ENCODE measurements at regions not wholly inside any gene's neighbourhood (a gene's known extent, or its start where the extent isn't known, plus 50 kb on each side); places are given as distances from the start of the nearest gene placed in this dataset.
"Not testable (repeated sequence)": the region's sequence is repeated elsewhere in the genome, so short reads cannot be mapped to it uniquely, and the experiment has no call there.

DNA sequence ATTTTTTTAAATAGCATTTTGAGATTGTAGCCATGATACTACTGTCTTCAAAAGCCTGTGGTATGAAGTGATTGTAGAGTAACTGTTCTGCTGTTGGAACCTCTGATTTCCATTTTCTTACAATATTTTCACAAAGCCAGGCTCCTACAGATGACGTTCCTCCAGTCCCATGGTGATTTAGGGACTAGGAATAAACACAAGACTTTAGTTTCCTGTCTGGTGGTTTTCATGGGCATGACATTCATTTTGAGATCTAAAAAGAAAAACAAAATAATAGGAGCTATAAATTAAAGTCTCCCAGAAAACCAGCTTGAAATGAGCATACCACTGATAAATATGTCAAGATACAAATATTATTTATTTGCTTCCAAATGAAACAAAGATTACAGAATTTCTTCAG, 1223.5 kb upstream of the CELF4 start:
- no peak for DNase-seq (ENCODE audit: low spot score)

DNA sequence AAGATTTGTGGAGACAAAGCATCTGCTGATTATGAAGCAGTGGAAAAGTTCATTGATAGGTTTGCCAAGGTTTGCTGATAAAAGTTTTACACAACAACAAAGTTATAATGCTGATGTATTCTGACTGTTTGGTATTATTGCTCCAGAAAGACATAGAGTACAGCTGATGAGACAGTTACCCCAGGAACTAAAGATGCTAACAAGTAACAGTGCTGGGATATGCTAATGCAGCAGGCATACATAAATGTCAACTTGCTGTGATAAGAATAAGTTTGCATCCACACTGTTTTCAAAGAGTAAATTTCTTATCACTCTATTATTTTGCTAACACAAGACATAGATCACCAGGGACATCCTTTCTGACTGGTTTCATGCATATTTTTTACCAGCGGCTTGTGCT, 1221.3 kb upstream of the CELF4 start:
- no peak for DNase-seq (ENCODE audit: low spot score)

DNA sequence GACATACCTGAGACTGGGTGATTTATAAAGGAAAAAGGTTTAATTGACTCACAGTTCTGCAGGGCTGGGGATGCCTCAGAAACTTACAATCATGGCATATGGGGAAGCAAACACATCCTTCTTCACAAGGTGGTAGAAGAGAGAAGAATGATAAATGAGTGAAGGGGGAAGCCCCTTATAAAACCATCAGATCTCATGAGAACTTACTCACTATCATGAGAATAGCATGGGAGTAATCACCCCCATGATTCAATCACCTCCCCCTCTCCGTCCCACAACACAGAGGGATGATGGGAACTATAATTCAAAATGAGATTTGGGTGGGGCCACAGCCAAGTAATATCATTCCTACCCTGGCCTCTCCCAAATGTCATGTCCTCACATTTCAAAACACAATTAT, 1206.0 kb upstream of the CELF4 start:
- not testable (repeated sequence) for DNase-seq (ENCODE audit: low spot score)

DNA sequence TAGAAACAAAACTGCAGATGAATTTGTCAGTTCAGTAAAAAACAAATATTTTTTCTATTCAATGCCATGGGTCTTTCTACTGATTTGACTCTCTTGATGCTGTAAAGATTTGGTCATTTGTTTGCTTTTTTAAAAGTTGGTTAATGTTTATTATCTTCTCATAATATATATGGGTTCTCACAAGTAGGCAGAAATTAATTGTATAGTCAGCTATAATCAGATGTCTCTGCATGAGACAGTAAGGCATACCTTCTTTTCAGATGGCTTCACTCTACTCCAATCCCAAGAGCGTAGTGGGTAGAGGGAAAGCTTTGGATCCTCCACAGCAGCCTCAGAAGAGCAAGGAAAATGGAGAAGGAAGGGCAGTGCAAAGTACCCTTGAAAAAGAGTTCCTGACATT, 1202.9 kb upstream of the CELF4 start:
- no peak for DNase-seq (ENCODE audit: low spot score)

DNA sequence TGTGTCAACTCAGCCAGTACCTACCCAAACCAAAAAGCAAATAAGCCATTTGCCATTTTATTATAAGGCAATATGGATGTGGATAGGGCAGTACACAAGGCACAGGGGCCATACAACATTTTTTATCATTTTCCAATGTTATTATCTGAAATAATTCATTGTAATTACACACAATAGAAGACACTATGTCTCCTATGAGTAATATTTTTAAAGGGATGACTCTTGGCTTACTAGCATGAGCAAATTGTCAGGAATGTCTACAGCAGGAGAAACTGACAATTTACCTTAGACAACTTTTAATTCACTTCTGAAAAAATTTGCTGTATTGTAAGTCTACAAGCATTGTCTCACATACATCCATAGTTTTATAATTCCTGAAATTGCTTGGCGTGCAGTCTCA, 1193.9 kb upstream of the CELF4 start:
- DNase-seq (ENCODE audit: low spot score): no peak

DNA sequence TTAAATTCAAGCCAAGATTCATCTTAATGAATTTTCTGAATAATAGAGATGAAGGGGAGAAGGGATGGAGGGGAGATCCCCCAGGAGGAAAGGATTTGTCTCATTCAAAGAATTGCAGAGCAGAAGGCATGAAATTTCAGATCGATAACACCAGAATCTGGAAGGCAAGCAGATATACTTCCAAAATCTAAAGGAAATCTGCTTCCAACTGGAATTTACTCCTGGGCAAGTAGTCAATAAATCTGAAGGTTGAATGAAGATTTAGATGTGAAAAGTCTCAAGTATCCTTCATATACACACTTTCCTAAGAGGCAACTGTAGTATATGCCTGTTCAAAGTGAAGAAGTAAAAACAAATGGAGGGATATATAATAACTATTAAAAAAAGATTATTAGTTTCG, 1190.8 kb upstream of the CELF4 start:
- no peak for DNase-seq (ENCODE audit: low spot score)

DNA sequence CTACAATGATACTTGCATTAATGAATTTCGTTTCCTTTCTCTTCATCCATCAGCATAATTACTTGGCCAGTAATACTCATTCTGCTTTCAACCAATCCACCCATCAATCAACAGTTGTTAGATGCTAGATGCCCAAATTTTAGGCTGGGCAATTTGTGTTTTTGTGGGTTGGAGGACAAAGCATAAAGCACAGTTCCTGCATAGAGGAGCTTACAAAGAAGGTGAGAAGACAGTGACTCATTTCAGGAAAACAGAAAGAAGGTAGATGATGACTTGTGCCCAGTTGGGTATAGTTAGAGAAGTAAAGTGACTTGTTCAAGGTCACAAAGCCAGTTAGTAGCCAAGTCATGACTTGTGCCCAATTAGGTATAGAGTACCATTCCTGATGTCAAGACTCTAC, 1186.8 kb upstream of the CELF4 start:
- no peak for DNase-seq (ENCODE audit: low spot score)

DNA sequence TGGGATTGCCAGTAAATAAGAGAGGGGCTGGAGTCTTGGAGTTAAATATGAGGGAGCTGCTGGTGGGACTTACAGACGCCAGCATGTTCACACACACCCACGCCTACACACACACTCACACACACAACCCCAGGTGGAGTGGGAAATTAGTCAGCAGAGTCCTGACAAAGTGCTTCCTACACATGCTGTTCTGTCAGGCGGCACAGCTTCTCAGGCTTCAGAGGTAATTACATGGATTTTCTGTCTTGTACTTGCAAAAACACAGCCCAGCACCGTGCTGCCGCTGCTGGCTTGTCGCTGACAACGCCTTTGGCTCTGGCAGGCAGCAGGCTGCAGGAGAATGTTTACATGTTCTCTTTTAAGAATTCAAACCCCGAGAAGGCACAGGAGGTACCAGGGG, 1186.3 kb upstream of the CELF4 start:
- DNase-seq (ENCODE audit: low spot score): no peak

DNA sequence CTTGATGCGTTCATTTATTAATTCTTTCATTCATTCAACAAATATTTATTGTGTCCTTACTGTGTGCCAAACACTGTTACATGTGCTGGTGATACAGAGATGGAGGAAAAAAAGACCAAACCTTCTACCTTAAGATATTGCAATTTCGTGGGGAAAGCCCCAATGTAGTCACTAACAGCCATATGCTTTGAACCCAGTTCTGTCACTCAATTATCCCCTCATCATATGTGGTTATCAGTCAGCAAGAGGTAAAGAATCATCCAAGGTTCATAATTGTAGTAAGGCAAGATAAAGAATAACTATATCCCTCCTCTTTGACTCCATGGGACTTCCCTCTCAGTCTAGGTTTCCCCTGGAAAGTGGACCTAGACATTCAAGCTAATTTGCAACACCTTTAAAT, 1185.6 kb upstream of the CELF4 start:
- DNase-seq (ENCODE audit: low spot score): no peak

DNA sequence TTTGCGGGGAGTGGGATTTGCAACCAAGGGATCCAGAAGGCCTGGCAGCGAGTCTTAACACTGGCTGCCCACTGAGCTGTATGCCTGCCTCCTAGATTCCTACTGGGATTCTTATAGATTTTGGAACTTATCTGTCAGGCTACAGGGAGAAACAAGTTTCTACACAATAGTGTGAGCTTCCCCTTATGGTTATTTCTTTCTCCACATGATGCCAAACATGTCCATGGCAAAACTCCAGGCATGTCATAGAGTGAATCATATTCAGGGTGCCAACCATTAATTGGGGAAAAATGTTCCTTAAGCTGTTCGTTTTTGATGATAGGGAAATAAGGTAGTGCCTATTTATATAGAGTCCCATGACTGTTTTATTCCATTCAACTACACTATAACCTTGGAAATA, 1185.2 kb upstream of the CELF4 start:
- no peak for DNase-seq (ENCODE audit: low spot score)

DNA sequence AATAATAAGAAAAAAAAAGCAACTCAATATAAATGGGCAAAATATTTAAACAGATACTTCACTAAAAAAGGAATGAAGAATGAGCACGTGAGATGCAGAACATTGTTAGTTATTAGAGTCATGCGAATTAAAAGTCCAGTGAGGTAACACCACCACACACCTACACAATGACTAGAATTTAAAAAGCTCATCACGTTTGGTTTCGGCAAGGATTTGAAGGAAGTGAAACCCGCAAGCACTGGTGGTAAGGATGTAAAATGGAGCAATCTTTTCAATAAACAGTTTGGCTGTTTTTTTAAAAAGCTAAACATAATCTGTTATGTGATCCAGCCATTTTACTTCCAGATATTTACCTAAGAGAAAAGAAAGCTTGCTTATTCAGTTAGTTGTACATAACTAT, 1181.6 kb upstream of the CELF4 start:
- no peak for DNase-seq (ENCODE audit: low spot score)

DNA sequence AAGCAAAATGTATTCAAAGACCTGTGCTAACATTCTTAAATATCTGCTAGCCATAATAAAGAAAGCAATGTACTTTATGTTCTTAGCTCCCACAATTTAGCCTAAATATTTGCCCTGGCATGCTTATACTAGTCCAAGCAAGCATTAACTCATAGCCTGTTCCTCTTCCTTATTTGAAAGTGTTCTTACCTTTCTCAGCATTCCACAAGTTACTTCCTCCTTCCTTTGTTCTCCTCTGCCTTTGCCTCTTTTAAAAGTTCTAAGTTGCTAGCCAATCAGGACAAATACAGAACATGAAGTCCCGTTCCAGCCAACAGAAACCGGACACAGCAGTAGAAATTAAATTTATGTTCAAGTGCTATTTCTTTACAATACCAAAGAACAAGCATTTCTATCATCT, 1154.6 kb upstream of the CELF4 start:
- DNase-seq (ENCODE audit: low spot score): not testable (repeated sequence)

DNA sequence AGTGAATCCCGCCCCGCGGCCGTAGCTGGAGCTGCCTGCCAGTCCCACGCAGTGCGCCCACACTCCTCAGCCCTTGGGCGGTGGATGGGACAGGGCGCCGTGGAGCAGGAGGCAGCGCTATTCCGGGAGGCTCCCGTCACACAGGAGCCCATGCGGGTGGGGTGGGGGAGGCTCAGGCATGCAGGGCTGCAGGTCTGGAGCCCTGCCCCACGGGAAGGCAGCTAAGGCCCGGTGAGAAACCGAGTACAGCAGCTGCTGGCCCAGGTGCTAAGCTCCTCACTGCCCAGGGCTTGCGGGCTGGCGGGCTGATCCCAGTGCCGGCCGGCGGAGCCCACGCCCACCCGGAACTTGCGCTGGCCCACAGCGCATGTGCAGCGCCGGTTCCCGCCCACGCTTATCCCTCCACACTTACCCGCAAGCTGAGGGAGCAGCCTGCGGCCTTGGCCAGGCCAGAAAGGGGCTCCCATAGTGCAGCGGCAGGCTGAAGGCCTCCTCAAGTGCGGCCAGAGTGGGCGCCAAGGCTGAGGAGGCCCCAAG, 1152.8 kb upstream of the CELF4 start:
- no peak for DNase-seq (ENCODE audit: low spot score)

DNA sequence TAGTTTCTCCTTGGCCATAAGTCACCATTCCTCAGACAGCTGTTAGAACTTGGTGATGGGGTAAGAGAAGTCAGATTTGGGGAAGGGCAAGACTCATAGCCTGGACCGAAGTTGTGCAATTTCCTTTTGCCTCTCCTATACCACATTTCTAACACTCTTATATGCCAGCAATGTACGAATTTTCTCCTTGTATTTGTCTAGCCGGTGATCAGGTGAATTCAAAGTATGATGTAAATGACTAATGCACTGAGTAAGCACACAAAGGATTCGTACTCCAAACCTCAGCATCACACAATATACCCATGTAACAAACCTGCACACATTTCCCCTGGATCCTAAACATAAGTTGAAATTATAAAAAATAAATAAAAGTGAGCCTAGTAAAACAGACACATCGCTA, 1143.5 kb upstream of the CELF4 start:
- DNase-seq (ENCODE audit: low spot score): no peak

DNA sequence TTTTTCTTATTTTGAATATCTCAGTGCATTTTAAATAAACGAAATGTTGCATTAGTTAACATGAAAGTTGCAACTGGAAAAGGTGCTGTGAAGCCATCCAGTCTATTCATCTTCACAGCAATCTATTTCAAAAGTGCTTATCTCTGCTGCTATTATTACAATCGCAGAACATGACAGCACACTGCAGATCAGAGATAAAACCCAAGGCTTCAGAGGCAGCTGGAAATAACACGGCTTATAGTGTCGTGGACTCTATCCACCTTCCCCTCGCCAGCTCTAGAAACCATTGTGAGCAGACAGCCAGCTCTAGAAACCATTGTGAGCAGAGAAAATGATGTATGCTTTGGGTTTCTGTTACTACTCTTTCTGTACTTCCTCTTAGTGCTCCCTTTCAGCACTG, 1140.8 kb upstream of the CELF4 start:
- DNase-seq (ENCODE audit: low spot score): no peak

DNA sequence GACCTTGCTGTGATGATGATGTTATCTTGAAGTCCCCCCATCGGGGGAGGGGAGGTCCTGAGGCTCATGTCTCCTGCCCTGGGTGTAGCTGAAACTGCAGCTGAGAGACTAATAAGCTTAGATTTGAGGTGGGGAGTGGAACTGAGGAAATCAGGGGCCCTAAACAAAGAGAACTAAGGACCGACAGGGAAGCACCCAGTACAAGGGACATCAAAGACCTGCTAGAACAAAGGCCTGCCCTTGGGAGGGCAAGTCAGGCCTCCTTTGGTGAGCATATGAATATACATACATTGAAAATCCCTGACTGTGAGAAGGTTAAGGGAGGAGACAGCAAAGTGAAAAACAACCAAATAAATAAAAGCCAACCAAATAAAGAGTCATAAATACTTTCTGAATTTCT, 1132.5 kb upstream of the CELF4 start:
- no peak for DNase-seq (ENCODE audit: low spot score)

DNA sequence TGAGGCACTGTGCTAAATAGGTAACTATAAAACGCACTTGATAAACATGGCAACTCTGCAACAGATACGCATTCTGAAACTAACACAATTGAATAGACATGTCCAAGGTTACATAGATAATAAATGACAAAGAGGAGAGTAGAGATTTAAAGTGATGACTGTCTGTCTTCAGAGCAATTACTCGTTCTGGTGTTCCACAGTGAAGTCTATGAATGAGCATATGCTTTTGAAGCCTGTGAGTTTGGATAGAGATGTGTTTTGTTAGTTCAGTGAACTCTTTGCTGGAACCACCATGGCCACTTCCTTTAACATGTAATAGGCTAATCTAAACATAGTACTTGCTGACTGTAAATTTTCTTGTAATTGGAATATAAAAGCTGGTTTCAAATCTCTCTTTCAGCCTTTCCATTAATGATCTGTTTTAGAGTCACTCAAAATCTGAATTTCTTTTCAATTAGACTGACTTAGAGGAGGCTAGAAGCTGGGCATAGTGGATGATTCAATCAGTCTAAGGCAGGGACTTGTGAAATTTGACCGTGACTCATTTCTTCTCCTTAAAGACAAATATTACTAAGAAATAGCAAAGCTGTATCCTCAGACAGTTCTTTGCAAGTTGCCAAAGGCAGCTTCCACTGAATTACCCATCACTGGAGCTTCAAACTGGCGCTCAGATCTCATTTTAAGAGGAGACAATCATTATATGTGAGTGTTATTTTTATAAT, 1130.1 kb upstream of the CELF4 start:
- no peak for DNase-seq (ENCODE audit: low spot score)

DNA sequence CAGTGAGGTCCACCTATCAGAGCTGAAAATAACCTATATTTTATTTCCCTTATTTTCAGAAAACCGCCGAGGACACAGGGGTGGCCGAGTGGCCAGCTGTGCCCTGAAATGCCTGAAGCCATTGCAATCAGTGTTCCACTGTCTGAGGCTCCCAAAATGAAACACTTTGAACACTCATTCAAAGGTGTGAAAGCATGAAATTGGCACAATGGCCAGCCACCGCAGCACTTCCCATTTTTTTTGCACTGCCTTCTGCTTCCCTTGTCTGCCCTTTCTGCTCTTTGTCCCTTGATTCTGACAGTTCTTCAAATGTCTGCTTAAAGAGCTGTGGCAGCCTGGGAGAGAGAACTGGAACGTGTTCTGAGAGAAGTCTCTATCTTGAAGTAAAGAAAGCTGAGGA, 1127.5 kb upstream of the CELF4 start:
- DNase-seq (ENCODE audit: low spot score): no peak

DNA sequence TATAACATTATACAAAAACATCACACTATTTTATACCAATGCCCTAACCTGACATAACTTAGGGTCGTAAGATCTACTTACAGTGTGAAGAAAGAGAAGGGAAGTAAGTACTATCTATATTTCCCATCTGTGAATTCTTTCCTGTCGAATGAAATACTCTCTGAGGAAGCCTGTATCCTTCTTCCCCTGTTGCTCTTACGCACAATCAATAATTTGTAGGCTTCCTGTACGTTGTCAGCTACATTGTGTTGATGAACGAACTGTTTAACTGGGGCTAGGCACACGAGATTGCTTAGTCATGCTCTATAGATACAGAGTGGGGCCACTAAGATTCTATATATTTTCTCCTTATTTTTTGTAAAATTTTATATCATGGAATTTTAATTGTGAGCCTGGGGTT, 1125.0 kb upstream of the CELF4 start:
- DNase-seq (ENCODE audit: low spot score): no peak

DNA sequence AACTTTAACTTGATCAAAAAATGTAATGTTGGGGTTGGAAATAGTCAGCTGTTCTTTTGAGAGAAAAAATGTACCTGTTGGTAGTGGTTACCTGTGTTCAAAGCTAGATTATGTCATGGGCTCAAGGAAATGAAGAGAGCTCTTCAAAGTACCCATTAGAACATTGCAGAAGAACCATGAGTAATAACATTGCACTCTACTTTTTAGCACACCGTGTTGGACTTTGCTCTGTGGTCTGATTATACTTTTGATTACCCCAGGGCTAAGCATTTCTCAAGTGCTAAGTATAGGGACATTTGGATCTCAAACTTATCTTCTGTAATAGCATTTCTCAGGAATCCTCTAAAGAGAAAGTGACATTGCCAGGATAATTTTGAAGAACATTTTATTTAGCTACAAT, 1122.8 kb upstream of the CELF4 start:
- no peak for DNase-seq (ENCODE audit: low spot score)

DNA sequence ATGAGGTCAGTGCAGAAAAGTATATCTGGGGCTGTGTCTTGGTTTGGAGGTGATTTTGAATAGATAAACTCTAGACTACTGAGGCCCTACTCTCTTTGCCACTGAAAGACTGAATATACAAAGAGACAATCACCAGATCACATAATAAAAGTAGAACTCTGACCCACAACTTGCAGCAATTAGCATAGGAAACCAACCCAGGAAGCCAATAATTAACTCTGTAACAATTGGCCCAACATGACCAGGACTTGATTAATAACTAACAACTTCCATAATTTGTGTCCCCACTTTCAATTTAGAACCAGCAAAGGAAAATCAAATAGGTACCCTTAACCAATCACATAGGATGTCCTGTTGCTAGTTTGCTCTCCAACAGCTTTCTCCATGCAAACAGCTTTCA, 1104.9 kb upstream of the CELF4 start:
- DNase-seq (ENCODE audit: low spot score): no peak

DNA sequence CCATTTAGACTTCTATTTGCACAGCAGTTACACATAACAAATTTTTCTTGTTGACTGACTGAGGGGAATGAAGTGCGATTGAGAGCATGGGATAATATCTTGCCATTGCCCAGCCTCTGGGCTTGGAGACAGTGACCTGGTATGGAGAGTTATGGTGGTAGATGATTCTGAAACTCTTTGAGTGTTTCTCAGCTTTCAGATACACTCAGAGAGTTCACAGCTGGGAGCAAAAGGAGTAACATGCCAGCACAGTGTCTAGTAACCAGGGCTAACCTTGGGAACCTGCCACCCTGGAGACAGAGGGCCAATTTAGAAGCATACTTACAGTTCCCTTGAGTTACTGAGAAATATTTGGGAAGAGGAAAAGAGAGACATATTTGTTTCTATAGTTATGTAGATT, 1099.3 kb upstream of the CELF4 start:
- no peak for DNase-seq (ENCODE audit: low spot score)

DNA sequence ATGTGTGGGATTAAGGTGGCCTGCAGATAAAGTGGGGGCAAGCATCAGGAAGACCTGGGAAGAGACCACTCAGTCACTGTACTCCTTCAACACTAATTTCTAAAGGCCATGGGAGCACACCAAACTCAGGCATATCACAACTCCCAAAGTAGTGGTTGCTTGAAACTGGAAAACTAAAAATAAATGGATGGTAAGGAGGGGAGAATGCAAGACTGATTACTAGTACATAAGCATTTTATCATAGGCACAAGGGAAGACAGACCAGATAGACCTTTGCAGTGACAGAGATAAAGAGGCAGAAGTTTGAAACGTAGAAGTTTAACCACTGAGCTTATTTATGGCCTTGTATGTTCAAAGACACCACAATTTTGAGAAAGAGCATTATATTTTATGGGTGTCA, 1098.1 kb upstream of the CELF4 start:
- DNase-seq (ENCODE audit: low spot score): no peak

DNA sequence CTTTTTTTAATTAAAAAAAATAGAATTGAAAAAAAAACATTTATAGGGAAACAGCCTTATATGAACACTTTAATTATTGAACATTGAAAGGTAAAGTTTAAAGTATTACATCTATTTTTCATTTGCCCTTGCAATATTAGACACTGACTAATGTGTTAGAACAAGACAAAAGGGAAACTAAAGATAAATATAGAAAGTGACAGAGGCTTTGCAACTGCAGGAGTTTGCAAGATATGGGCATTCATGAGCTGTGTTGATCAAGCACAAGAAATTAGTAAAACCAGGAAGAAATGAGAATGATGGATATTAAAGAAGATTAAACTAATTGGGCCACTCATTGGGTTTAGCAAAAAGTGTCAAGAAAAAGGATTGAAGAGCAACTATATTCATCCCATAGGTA, 1097.7 kb upstream of the CELF4 start:
- no peak for DNase-seq (ENCODE audit: low spot score)

DNA sequence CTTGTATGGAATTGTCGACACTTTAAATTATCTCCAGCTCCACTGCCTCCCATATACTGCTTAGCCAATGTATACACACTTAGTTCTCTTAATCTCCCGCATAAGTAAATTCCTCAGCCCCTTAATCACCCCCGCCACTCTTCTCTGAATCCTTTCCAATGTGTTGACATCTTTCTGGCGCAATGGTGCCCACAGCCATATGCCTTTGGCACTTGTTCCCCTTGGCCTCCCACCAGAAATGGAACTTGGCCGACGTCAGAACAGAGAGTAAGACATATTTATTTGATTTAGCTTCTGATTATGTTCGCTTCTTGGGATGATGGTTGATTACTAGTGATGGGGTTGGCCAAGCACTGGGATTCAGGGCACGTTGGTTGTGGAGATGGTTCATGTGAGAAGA, 1089.3 kb upstream of the CELF4 start:
- DNase-seq (ENCODE audit: low spot score): no peak

Data from HuH-7.5 (cell line).